H1 (cell line): ENCODE measurements at regions not wholly inside any gene's neighbourhood (a gene's known extent, or its start where the extent isn't known, plus 50 kb on each side); places are given as distances from the start of the nearest gene placed in this dataset.

ENCODE experiments used
- CTCF ChIA-PET: fragments of 300-600 bp; sonication (Branson Sonifier 250); formaldehyde crosslinking; loops from one replicate; lab custom pipeline; 2021; ENCODE audit not compliant: partially characterized antibody; lab: Charles Lee
- POLR2A ChIA-PET: fragments of 300-600 bp; sonication (Branson Sonifier 250); formaldehyde crosslinking; loops from one replicate; lab custom pipeline; 2021; ENCODE audit warnings: inconsistent platforms; ENCODE audit not compliant: partially characterized antibody; lab: Charles Lee
- DNase-seq, 2 experiments: peaks; one replicate each; pipeline versions ENCODE4 v3.0.0 to v3.0.0-alpha.2; 2010 to 2022; ENCODE audit warnings: low spot score in 2 of 2, low read depth in 1 of 2, mixed read lengths in 1 of 2
- FAIRE-seq: peaks from 2 replicates; lab custom pipeline; 2011; peaks lifted over from hg19 to GRCh38; lab: Jason Lieb, UNC
- H2AFZ ChIP-seq: 2 replicates; pipeline ENCODE4 v1.8.1; 2012; ENCODE audit warnings: low read length, inconsistent platforms
- H2AK5ac ChIP-seq: 2 replicates; pipeline ENCODE4 v1.6.1; 2013; ENCODE audit warnings: low read depth, low read length
- H2BK120ac ChIP-seq: replicated peaks from 2 replicates; pipeline ENCODE3; 2013; ENCODE audit warnings: low read depth, low read length, inconsistent platforms
- H2BK12ac ChIP-seq: 2 replicates; pipeline ENCODE4 v1.6.1; 2013; ENCODE audit warnings: low read depth, low read length
- H2BK15ac ChIP-seq: 2 replicates; pipeline ENCODE4 v1.6.1; 2013; ENCODE audit warnings: low read length
- H2BK20ac ChIP-seq: 2 replicates; pipeline ENCODE4 v1.6.1; 2013; ENCODE audit warnings: low read length
- H2BK5ac ChIP-seq: 2 replicates; pipeline ENCODE4 v1.6.1; 2013; ENCODE audit warnings: low read depth, low read length
- H3K14ac ChIP-seq: 2 replicates; pipeline ENCODE4 v1.6.1; 2013; ENCODE audit warnings: inconsistent platforms; ENCODE audit not compliant: insufficient read length
- H3K18ac ChIP-seq: 2 replicates; pipeline ENCODE4 v1.6.1; 2013; ENCODE audit warnings: low read length; ENCODE audit errors: extremely low read depth
- H3K23ac ChIP-seq: 2 replicates; pipeline ENCODE4 v1.6.1; 2013; ENCODE audit warnings: inconsistent platforms; ENCODE audit not compliant: insufficient read length
- H3K23me2 ChIP-seq: 2 replicates; pipeline ENCODE4 v1.6.1; 2013; ENCODE audit warnings: low read depth, low read length
- H3K27ac ChIP-seq: 2 replicates; pipeline ENCODE4 v1.6.1; 2011; ENCODE audit warnings: low read depth, low read length, inconsistent platforms
- H3K27me3 ChIP-seq, 4 experiments: replicated peaks in 1 of 4; 1 replicate in 1 of 4; 2 replicates in 3 of 4; pipeline versions ENCODE4 v1.6.1 to v1.8.1; 2011 to 2013; ENCODE audit warnings: low read length in 3 of 4, mild to moderate bottlenecking in 3 of 4, inconsistent platforms in 2 of 4, mixed read lengths in 2 of 4, moderate library complexity in 1 of 4; ENCODE audit not compliant: control insufficient read depth in 3 of 4, insufficient read depth in 3 of 4; ENCODE audit errors: extremely low read depth in 1 of 4
- H3K36me3 ChIP-seq, 4 experiments: 2 replicates each; pipeline versions ENCODE4 v1.6.1 to v1.8.1; 2011 to 2013; ENCODE audit warnings: mild to moderate bottlenecking in 4 of 4, low read length in 3 of 4, moderate library complexity in 2 of 4, control low read depth in 1 of 4, inconsistent platforms in 1 of 4; ENCODE audit not compliant: insufficient read depth in 4 of 4, control insufficient read depth in 2 of 4
- H3K4ac ChIP-seq: replicated peaks from 2 replicates; pipeline ENCODE3; 2013; ENCODE audit warnings: low read length, low read depth, mixed read lengths, inconsistent platforms; ENCODE audit not compliant: insufficient read length
- H3K4me1 ChIP-seq, 4 experiments: replicated peaks in 1 of 4; 1 replicate in 1 of 4; 2 replicates in 3 of 4; pipeline versions ENCODE4 v1.6.1 to v1.8.1; 2011 to 2013; ENCODE audit warnings: low read length in 3 of 4, inconsistent platforms in 2 of 4, mixed read lengths in 1 of 4; ENCODE audit not compliant: insufficient read depth in 4 of 4, control insufficient read depth in 3 of 4
- H3K4me2 ChIP-seq, 2 experiments: 2 replicates each; pipeline versions ENCODE4 v1.6.1 to v1.8.1; 2011 to 2013; ENCODE audit warnings: low read depth in 2 of 2, low read length in 2 of 2, control low read depth in 1 of 2, inconsistent platforms in 1 of 2, mild to moderate bottlenecking in 1 of 2; ENCODE audit not compliant: insufficient read depth in 1 of 2
- H3K4me3 ChIP-seq, 4 experiments: fragments of 200-600, 300-600 bp in 1 of 4; sonication (generic), shearing (Covaris generic), sonication (Bioruptor Twin) in 1 of 4; 2 replicates each; pipeline versions ENCODE4 v1.5.1 to v1.8.1; 2011 to 2016; ENCODE audit warnings: low read length in 4 of 4, low read depth in 3 of 4, control low read depth in 2 of 4, inconsistent platforms in 2 of 4, mild to moderate bottlenecking in 2 of 4, mixed read lengths in 1 of 4, moderate library complexity in 1 of 4; ENCODE audit not compliant: insufficient read depth in 2 of 4; ENCODE audit errors: extremely low read depth in 1 of 4
- H3K56ac ChIP-seq: replicated peaks from 2 replicates; pipeline ENCODE3; 2013; ENCODE audit warnings: low read depth, mild to moderate bottlenecking, mixed read lengths, low read length, inconsistent platforms; ENCODE audit not compliant: insufficient read length
- H3K79me1 ChIP-seq: 2 replicates; pipeline ENCODE4 v1.6.1; 2013; ENCODE audit warnings: low read depth, low read length, control low read depth
- H3K79me2 ChIP-seq, 2 experiments: 2 replicates each; pipeline versions ENCODE4 v1.6.1 to v1.8.1; 2012 to 2013; ENCODE audit warnings: low read length in 2 of 2, mild to moderate bottlenecking in 2 of 2, inconsistent platforms in 1 of 2; ENCODE audit not compliant: insufficient read depth in 2 of 2, control insufficient read depth in 1 of 2
- H3K9ac ChIP-seq, 4 experiments: replicated peaks in 1 of 4; 1 replicate in 1 of 4; 2 replicates in 3 of 4; pipeline versions ENCODE4 v1.6.1 to v1.8.1; 2011 to 2013; ENCODE audit warnings: low read depth in 3 of 4, low read length in 3 of 4, control low read depth in 2 of 4, mild to moderate bottlenecking in 2 of 4, moderate library complexity in 2 of 4, inconsistent platforms in 1 of 4; ENCODE audit errors: extremely low read depth in 1 of 4
- H3K9me3 ChIP-seq, 2 experiments: 2 replicates each; pipeline versions ENCODE4 v1.6.1 to v1.8.1; 2012 to 2013; ENCODE audit warnings: mild to moderate bottlenecking in 2 of 2, moderate library complexity in 2 of 2, control low read depth in 1 of 2, inconsistent platforms in 1 of 2, low read depth in 1 of 2, low read length in 1 of 2, mixed read lengths in 1 of 2; ENCODE audit not compliant: insufficient read depth in 2 of 2
- H4K20me1 ChIP-seq, 2 experiments: replicated peaks in 1 of 2; 2 replicates each; pipeline versions ENCODE3 to v1.8.1; 2011 to 2013; ENCODE audit warnings: inconsistent platforms in 2 of 2, low read length in 2 of 2, mild to moderate bottlenecking in 1 of 2; ENCODE audit not compliant: insufficient read depth in 2 of 2, control insufficient read depth in 1 of 2
- H4K5ac ChIP-seq: 2 replicates; pipeline ENCODE4 v1.6.1; 2013; ENCODE audit warnings: low read length, low read depth, mixed read lengths, inconsistent platforms; ENCODE audit not compliant: insufficient read length
- H4K8ac ChIP-seq: 2 replicates; pipeline ENCODE4 v1.8.0; 2013; ENCODE audit warnings: mild to moderate bottlenecking, moderate library complexity, low read length, inconsistent platforms; ENCODE audit not compliant: insufficient read depth; ENCODE audit errors: extremely low read depth
- H4K91ac ChIP-seq: replicated peaks from 2 replicates; pipeline ENCODE3; 2013; ENCODE audit warnings: low read length, mixed read lengths, inconsistent platforms; ENCODE audit not compliant: insufficient read length
- MAFK ChIP-seq: IDR thresholded peaks from 2 replicates; pipeline ENCODE4 v1.6.1; 2012; ENCODE audit warnings: low read depth, mild to moderate bottlenecking, improper control_type of control experiment, low read length
- NANOG ChIP-seq: IDR thresholded peaks from 2 replicates; pipeline ENCODE4 v1.6.1; 2011; ENCODE audit warnings: low read length, low read depth, mild to moderate bottlenecking, inconsistent platforms; ENCODE audit not compliant: insufficient read depth, poor library complexity, severe bottlenecking
- NRF1 ChIP-seq: IDR thresholded peaks from 2 replicates; pipeline ENCODE4 v1.6.1; 2011; ENCODE audit warnings: mild to moderate bottlenecking, low read depth, low read length, improper control_type of control experiment
- RBBP5 ChIP-seq: IDR thresholded peaks from 2 replicates; pipeline ENCODE4 v1.7.1; 2012; ENCODE audit warnings: low read depth, mild to moderate bottlenecking, inconsistent platforms, low read length, moderate library complexity, borderline replicate concordance
- SUZ12 ChIP-seq: fragments of 200-600 bp; sonication (generic); IDR thresholded peaks from 2 replicates; pipeline ENCODE4 v1.6.1; 2012; ENCODE audit warnings: mild to moderate bottlenecking, inconsistent platforms, low read length, moderate library complexity, mixed read lengths
- WGBS, 2 experiments: shearing (Covaris generic) in 1 of 2; methylation state at CpG; one replicate each; pipeline versions ENCODE4 v1.1.6 to v1.1.7; 2013 to 2015; ENCODE audit warnings: low lambda C conversion rate in 2 of 2, mixed read lengths in 2 of 2, inconsistent platforms in 1 of 2, low coverage in 1 of 2, missing lambda C conversion rate in 1 of 2; ENCODE audit not compliant: insufficient replicate concordance in 2 of 2, insufficient coverage in 1 of 2, insufficient read length in 1 of 2; ENCODE audit errors: extremely low coverage in 1 of 2, missing lambda C conversion rate in 1 of 2; 5-methylcytosine and 5-hydroxymethylcytosine counted together

- H3K9ac ChIP-seq = no peak overlapping the region
- H3K14ac ChIP-seq = no peak overlapping the region
- H3K36me3 ChIP-seq = no peaks in the 10 kb centered on the region
- no peaks in the 10 kb centered on the region; a peak in 3 of 7 replicates for H3K4me1 ChIP-seq
- H3K27me3 ChIP-seq = no peaks in the 10 kb centered on the region
- H4K91ac ChIP-seq = no peak overlapping the region
- H2BK120ac ChIP-seq = no peak overlapping the region
- ChIA-PET POLR2A (interaction anchor here (0.7 to 1.5 kb wide), 3 partner anchors 16 to 264 kb away, joined by 3 to 5 read pairs (median 3); no protein-coding TSS in a partner anchor), CTCF (interaction anchor here (0.8 to 18.3 kb wide), 37 partner anchors 6 to 450 kb away, joined by 3 to 266 read pairs (median 5); partner anchors contain the start of gene SOCS1)
- H2AFZ ChIP-seq = no peak overlapping the region
- H2BK20ac ChIP-seq = no peak overlapping the region
- no peak overlapping the region for H2BK12ac ChIP-seq
- no peaks in the 10 kb centered on the region for H3K79me1 ChIP-seq
- DNase-seq = no peak
- WGBS, 2 experiments = 96% methylated on average over 12 of the region's 12 CpGs; no CpG with 5 or more reads in 1 of the 2 experiments
- no peak overlapping the region for H4K5ac ChIP-seq
- no peak overlapping the region for H3K23ac ChIP-seq
- FAIRE-seq = no peak
- TF ChIP-seq SUZ12 (no peak), RBBP5 (no peak), NANOG (no peak), NRF1 (no peak), MAFK (no peak)
- no peak overlapping the region for H2AK5ac ChIP-seq
- H3K23me2 ChIP-seq = no peaks in the 10 kb centered on the region
- H2BK15ac ChIP-seq = no peak overlapping the region
- H3K56ac ChIP-seq = no peak overlapping the region
- no peak overlapping the region for H3K4ac ChIP-seq
- no peak overlapping the region for H3K27ac ChIP-seq
- no peak overlapping the region for H4K8ac ChIP-seq
- no peaks in the 10 kb centered on the region for H3K79me2 ChIP-seq
- H3K4me3 ChIP-seq = no peak overlapping the region
- no peaks in the 10 kb centered on the region for H3K9me3 ChIP-seq
- peaks cover 0 to 4% of the 10 kb centered on the region in 2 experiments for H4K20me1 ChIP-seq
- no peak overlapping the region for H2BK5ac ChIP-seq
- no peak overlapping the region; the same call in 1 of the 2 replicates for H3K18ac ChIP-seq
- H3K4me2 ChIP-seq = no peak overlapping the region
Measured at GRCh38 chr16:11404603-11405002, 59.3 kb downstream of the RMI2 start.
